ENCODE measurements at regions not wholly inside any gene's neighbourhood (a gene's known extent, or its start where the extent isn't known, plus 50 kb on each side); places are given as distances from the start of the nearest gene placed in this dataset.

DNA sequence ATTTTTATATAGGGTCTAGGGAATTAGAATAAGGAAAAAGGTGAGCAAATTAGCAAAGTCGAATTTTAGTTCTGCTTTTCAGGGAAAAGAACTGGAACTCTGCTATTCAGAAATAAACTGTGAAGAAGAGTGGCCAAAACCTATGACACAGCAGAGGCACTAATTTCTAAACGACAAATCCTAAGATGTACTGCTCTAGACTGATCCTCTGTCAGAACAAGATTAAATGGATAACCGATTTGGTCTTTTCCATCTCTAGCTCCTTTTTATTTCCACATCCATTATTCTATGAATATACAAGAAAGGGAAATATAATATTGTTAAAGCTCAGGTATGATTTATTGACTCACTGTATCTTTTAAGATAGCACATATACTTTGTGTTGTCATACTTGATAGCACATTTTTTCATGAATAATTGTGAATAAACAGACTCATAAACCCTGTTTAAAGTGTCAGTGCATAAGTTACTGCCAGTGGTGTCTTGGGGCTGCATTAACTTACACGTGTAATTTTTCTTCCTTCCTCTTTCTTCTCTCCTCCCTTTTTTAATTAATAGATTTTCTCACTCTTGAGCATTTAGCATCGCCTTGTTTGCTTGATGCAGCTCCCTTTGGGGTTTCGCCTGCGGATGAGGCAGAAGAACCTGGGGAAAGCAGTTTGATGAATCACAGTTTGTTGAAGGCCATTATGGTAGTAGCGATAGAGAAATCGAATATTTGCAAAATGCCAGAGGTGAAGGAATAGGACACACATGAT, 496.6 kb downstream of the ADGRL2 start:
- TF ChIP-seq GATA2 (IDR thresholded peaks at IDR 0.05; ENCODE audit: low read depth, low read length) (no peak), GATA3 (IDR thresholded peaks at IDR 0.05; ENCODE audit: low read depth, low read length) (no peak)
